GM19324 (cell line): ENCODE measurements at regions not wholly inside any gene's neighbourhood (a gene's known extent, or its start where the extent isn't known, plus 50 kb on each side); places are given as distances from the start of the nearest gene placed in this dataset.
A peak's percentile ranks its signal among the peaks of the same experiment; 100 is the strongest.
"Not testable (repeated sequence)": the region's sequence is repeated elsewhere in the genome, so short reads cannot be mapped to it uniquely, and the experiment has no call there.

Experiments
- ATAC-seq: cut with Tn5 transposase; IDR thresholded peaks from one replicate; pipeline ENCODE4 v1.9.1; 2021; ENCODE audit warnings: mild to moderate bottlenecking, moderate library complexity; ENCODE audit not compliant: unreplicated experiment, low FRiP score

DNA sequence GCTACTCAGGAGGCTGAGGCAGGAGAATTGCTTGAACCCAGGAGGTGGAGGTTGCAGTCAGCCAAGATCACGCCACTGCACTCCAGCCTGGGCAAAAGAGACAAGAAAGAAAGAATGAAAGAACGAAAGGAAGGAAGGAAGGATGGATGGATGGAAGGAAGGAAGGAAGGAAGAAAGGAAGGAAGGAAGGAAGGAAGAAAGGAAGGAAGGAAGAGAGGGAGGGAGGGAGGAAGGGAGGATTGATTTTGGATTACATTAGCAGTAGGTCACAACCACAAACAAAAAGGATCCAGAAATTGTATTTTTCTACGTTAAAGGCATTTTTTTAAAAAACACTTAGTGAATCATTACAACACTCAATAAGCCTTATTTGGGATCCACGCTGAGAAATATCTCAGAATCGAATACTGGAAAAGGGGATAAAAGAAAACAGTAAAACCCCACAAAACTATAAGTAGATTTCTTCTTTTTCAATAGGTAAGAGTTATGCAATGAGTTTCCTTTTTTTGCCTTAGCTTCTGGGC lies 136.9 kb upstream of the FREM1 start:
- no peak for ATAC-seq

DNA sequence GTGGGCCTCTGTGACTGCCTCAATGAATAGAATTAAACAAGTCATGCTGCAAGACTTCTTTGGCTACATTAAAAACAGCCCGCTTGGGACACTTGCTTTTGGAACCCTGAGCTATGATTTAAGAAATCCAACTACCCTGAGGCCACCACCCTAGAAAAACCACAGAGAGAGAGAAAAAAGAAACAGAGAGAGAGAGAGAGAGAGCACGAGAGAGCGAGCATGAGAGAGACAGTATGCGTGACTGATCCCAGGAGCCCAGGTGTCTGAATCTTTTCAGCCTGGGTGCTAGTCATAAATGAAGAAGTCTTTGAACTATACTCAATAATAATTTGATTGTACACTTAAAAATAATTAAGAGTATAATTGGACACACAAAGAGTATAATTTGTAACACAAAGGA lies 123.1 kb upstream of the FREM1 start:
- no peak for ATAC-seq

DNA sequence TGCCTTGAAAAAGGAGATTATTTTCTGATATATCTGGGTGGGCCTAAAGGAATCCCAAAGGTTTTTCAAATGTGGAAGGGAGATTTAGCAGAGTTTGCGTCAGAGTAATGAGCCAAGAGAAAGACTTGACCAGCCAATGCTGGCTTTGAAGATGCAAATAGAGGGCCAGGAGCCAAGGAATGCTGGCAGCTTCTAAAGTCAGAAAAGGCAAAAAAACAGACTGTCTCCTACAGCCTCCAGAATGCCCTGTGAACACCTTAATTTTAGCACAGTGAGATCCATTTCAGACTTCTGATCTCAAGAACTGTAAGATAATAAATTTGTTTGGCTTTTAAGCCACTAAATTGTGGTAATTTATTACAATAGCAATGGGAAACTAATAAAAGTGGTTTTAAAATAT lies 122.6 kb upstream of the FREM1 start:
- ATAC-seq, result no peak

DNA sequence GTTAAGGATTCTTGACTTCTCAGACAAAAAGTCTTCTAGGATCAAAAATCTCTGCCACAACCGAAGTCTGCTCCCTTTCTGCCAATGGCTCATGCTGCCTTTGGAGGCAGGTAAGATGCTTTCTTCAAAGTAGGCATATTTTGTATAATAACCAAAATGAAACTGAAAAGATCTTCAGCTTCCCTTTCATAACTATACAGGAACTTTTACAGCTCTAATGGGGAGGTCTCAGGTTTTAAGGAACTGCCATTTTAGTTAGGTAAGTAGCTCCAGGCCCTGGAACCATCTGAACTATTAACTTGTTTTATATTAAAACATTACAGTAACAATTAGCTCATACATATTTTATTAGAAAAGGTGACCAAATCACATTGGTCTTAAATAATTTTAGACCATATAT lies 110.9 kb upstream of the FREM1 start:
- ATAC-seq, result no peak

DNA sequence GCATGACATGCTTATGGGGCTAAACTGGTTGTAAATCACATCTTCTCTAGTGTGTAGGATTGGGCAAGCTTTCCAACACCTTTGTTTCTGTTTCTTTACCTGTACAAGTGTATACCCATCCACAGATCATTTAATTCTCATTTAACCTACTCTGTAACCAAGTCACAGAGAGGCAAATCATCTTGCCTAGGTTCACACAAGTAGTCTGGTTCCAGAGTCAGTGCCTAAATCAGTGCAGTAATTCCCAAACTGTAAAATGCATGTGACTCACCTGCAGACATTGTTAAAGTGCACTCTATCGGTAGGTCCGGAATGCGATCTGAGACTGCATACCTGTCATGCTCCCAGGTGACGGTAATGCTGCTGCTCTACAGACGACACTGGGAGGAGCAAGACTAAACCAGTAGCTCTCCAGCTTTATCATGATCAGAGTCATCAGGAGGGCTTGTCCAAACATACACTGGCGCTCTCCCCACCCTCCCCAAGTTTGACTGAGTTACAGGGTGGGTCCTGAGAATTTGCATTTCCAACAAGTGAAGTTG lies 107.9 kb upstream of the FREM1 start:
- ATAC-seq, result no peak

DNA sequence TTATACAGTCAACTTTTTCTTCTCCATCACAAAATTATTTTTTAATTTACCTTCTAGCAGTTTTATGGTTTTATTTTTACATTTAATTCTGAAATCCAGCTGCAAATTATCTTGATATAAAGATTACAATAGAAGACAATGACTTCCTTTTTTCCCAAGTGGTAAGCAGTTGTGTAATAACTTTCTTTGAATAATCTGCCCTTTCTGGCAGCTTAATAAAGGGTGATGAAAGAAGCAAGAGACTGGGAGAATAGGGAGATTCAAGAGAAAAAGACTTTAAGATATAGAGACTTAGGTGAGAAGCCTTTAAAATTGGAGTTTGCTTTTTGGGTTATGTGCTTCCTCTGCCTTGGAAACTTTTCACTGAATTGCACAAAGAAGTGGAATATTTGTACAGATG lies 100.4 kb upstream of the FREM1 start:
- ATAC-seq, result no peak

DNA sequence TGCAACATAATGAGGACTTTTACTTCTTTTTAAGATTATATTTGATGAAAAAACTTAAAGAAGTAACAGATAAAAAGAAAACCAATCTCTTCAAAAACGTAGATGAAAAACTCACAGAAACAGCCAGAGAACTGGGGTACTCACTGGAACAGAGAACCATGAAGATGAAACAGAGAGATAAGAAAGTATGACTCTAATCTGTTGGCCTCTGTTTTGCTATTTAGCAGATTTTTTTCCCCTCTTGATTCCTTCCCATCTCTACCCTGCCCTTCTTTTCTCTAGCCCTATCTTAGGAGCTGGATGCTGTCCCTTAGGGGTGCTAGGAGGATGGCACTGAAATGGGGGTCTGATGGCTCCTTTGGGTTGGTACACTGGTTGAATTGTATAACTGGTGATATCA lies 97.5 kb upstream of the FREM1 start:
- ATAC-seq, result no peak

DNA sequence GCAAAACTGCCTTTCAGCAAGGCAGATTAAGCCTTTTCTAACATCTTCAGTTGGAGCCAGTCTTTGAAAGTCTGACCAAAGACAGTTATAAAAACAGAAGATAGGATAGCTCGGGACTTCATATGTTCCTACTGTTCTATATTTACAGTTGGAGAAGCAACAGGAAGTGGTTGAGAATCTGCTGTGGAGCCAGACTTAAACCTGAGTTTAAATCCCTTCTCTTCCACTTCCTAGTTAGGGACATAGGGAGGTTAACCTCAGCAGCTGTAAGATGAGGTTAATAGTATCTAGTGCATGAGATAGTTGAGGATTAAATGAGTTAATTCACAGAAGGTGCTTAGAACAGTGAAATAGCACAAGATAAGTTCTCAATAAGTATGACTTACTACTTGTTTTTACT lies 84.5 kb upstream of the FREM1 start:
- no peak for ATAC-seq

DNA sequence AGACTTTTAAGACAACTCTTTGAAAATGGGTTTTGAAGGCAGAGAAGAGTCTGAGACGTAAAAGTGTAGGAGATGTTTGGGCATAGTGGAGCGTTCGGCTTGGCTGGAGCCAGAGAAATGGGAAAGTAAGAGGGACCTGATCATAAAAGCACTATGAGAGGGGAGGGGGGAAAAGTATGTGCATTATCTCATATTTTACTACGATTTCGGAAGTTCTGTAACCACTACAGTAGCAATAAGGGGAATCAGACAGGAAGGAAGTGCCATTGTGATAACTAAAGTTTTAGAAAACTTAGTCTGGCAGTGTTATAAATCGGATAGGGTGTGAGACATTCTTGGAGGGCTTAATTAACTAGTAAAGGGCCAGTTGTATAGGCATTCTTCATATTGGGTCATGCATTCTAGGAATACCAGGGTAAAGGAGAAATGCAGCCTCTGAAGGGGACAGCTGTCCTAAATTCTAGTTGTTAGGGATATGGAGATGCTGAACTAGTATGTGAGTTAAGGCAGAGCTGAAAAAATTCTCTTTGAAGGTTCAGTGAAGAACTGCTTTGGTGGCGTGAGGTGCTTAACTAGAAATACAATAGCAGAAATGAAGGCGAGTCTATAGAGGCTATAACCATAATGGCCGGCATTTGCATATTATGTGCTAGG lies 83.8 kb upstream of the FREM1 start:
- ATAC-seq, result no peak

DNA sequence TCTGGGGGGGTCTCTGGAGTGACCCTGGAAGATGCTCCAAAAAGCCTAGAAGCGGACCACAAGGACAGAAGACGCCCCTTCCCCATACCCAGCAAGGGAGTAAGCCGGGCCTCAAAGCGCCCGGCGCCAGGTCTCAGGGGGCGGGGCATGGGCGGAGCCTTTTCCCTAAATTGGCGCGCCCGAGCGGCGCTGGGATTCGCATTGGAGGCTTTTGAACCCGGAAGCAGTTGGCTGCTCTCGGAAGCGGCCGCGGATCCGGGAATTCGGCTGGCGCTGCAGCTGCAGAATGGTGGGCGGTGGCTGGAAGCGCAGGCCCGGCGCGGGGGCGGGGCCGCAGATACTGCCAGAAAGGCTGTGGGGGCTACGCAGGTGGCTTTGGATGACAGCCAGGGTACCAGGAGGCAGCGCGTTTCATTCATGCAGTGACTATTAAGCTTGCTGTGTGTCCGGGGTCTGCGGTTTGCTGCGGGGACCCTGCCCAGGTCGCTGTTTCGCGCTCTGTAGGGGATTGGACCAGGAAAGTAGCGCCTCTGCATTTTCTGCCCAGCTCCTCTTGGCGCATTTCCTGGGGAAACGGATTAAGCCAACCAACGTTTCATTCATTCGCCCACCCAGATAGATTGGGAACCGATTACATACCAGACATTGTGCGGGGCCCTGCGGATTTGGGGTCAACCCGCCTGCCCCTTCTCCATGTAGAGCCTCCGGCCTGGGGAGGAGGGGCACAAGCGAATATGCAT lies 83.0 kb upstream of the FREM1 start:
- no peak for ATAC-seq

DNA sequence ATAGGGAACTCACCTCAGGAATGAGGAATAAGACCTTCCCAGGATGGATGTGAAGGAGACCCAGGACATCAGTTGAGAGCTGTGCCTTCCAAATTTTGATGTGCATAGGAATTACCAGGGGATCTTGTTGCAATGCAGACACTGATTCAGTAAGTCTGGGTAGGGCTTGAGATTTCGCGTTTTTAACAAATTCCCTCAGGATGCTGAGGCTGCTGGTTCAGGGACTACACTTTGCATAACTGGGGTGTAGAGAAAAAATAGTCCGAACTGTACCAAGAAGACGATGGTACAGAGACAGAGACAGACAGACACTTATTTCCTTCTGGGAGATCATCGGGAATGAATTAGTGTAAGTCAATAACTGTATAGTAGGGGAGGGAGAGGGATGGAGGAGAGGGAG lies 82.3 kb upstream of the FREM1 start:
- no peak for ATAC-seq

DNA sequence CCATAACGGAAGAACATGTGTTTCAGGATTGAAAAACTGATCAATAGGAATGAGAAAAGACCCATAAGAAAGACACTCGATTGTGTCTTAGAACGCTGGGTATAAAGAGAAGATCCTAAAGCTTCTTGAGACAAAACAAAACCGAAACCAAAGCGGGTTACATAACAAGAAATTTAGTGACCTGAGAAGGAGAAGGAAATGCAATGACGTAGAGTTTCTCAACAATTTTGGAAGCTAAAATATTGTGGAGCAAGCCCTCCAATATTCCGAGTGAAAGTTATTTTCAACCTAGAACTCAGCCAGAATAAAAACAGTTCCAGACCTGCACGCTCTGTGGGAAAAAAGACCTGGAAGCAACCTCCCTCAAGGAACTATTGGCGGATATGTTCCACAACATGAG lies 81.9 kb upstream of the FREM1 start:
- ATAC-seq, result no peak

DNA sequence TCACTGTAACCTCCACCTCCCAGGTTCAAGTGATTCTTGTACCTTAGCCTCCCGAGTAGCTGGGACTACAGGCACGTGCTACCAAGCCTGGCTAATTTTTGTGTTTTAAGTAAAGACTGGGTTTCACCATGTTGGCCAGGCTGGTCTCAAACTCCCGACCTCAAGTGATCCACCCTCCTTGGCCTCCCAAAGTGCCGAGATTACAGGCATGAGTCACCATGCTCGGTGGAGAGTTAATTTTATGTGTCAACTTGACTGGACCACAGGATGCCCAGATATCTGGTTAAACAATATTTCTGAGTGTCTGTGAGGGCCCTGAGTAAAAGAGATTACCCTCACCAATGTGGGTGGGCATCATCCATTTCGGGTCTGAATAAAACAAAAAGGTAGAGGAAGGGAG lies 80.4 kb upstream of the FREM1 start:
- not testable (repeated sequence) for ATAC-seq

DNA sequence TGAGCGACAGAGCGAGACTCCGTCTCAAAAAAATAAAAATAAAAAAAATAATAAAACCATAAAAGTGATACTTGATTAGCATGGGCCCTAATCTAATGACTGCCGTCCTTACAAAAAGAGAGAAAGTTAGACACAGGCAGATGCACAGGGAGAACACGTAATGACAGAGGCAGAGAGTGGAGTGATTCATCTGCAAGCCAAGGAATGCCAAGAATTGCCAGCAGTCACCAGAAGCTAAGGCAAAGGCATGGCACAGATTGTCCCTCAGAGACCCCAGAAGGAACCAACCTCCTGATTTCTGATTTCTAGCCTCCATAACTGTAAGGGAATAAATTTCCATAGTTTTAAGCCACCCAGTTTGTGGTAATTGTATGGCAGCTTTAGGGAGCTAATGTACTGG lies 79.6 kb upstream of the FREM1 start:
- ATAC-seq, result no peak

DNA sequence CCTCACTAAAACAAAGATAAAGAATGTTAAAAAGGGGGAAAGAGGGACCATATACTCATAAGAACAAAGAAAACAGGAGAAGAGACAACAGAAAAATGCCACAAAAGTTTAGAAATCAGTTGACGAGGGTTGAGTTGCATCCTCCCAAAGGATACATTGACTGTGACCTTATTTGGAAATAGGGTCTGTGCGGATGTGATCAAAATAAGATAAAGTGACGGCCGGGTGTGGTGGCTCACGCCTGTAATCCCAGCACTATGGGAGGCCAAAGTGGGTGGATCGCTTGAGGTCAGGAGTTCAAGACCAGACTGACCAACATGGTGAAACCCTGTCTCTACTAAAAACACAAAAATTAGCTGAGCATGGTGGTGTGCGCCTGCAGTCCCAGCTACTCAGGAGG lies 79.1 kb upstream of the FREM1 start:
- ATAC-seq, result not testable (repeated sequence)

DNA sequence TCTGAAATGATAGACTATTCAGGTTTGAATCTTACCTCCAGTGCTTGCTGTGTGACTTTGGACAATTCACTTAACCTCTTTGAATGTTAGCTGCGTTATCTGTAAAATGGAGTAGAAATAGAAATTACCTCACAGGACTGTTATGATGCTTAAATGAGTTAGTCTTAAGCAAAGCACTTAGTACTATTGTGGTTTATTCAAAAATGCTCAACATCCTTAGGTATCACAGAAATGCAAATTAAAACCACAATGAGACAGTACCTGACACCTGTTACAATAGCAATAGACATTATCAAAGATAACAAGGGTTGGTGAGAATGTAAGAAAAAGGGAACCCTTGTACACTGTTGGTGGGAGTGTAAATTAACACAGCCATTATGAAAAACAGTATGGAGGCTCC lies 77.6 kb upstream of the FREM1 start:
- peak; percentile 80 for ATAC-seq

DNA sequence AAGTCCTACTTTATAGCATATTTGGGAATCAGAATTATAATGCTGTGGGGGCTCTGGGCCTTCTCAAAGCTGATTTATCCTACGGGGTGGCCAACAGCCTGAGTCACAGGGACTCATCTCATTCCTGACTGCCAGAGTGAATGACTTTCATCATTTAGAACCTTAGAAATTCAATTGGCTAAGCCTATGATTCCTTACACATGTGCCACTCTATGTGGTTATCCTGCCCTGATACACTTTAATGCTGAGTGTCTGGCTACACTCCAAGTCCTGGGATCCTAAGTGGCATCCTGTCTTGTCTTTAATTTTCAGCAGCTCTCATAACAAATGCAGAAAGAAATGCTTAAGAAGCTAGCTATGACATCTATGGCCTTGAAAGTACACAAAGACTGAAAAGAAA lies 75.2 kb upstream of the FREM1 start:
- ATAC-seq, result no peak

DNA sequence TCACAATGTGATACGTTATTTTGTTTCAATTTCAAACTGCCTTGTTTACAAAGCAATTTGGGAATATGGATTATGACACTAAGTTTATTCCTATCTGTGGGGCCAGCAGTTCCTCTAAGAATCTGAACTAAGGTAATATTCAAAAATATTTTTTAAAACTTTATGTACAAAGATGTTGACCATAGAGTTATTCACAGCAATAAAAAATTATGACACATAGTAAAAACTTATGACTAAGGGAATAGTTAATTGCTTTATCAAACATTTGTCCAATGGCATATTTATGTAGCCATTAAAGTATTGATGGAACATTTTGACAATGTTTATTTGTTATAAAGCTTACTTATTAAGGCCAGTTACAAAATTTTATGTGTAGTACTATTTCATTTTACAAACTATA lies 73.4 kb upstream of the FREM1 start:
- no peak for ATAC-seq

DNA sequence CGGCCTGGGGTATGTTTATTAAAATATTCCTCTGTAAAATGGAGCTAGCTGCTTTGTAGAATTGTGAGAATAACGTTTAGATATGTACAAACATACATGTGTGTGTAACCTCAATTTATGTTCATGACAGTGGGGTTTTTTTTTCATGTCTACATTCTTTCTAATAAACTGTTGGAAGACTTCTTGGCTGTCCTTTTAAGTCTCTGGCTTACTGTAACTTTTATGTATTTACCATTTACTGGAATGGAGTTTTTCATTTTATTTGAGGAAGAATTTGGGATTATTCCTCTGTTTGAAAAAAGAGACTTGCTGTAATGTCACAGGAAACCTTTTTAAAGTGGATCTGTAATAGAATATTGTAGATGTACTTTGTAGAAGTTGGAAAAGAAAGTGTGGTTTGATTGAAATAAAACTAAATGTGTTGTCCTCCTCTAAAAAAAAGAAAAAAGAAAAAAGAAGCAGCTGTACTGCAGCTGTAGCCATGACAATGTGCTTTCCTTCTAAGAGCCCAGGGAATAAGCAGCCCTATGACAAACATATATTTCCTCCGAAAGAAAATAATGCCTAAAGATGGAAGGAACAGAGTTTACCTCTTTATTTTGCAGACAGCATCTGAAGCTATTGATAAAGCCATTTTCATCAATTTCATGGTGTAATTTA lies 71.2 kb upstream of the FREM1 start:
- no peak for ATAC-seq

DNA sequence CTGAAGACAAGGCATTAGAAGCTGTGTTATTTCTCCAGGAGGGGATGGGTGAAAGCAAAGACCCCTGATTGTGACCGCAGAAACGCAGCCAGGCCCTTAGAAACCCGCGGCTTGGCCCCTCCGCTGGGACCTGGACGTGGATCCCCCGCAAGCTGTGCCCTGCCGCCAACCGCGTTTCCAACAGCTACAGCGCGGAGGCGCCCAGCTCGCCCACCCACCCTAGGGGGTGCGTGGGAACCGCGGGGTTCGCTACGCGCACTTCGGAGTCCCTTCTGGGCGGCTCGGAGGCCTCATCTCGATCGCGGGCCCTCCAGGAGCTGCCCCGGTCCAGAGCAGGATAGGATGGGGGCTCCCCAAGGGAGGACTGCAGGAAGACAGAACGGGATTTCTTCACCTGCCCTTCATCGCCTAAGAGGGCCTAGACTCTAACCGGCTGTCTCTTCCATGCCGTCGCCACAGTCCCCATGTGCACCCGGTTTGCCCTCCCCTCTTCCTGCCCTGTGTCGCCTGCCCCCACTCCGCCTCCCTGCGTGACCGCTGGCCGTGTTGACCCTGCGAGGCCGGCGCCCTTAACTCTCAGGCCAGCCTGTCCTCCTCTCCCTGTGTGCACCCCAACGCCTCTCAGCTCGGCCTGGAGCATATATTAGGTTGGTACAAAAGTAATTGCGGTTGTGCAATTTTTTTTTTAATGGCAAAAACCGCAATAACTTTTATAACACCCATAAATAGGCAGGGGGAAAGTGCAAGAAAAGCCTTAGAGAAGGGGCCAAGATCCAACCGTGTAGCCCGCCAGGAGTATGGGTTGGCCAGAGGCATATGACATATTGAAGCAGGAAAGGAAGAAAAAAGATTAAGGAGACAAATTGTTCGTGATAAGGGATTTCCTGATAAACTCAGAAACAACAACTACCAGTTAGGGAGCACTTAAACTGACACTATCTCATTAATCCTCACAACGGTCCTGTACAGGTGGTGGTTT lies 68.1 kb upstream of the FREM1 start:
- no peak for ATAC-seq
